K562 (cell line): ENCODE measurements at regions not wholly inside any gene's neighbourhood (a gene's known extent, or its start where the extent isn't known, plus 50 kb on each side); places are given as distances from the start of the nearest gene placed in this dataset.

Experiments used
- BCL6 ChIP-seq: fragments of 250-450 bp; sonication (Bioruptor Pico); IDR thresholded peaks from 2 replicates; pipeline ENCODE4 v1.4.0; 2020
- CBX3 ChIP-seq, 2 experiments: IDR thresholded peaks; 1 replicate in 1 of 2; 2 replicates in 1 of 2; pipeline ENCODE4 v1.6.1; 2012; ENCODE audit warnings: inconsistent platforms in 2 of 2, low read length in 2 of 2, borderline replicate concordance in 1 of 2, control low read depth in 1 of 2
- GTF2A2 ChIP-seq: IDR thresholded peaks from 2 replicates; pipeline ENCODE4 v1.6.1; 2016; ENCODE audit warnings: mild to moderate bottlenecking, missing genetic modification characterization, missing compliant biosample characterization
- HDAC8 ChIP-seq: fragments of 450-650 bp; IDR thresholded peaks from 2 replicates; pipeline ENCODE4 v1.6.1; 2016; ENCODE audit warnings: mild to moderate bottlenecking, missing genetic modification characterization, moderate library complexity, missing compliant biosample characterization
- MAZ ChIP-seq, 2 experiments: fragments of 450-650 bp in 1 of 2; sonication (generic) in 1 of 2; formaldehyde crosslinking; IDR thresholded peaks in 1 of 2; conservative IDR thresholded peaks in 1 of 2; 2 replicates each; pipeline versions ENCODE4 v1.4.0 to v1.5.0; 2020; ENCODE audit warnings: mild to moderate bottlenecking in 1 of 2, missing genetic modification reagents in 1 of 2
- TF ChIP-seq, protein P1 (sequence below), 2 experiments: fragments of 450-650 bp; formaldehyde crosslinking in 1 of 2; IDR thresholded peaks; 2 replicates each; pipeline versions ENCODE4 v1.4.0 to v1.6.1; 2014 to 2020; ENCODE audit warnings: mild to moderate bottlenecking in 2 of 2, borderline replicate concordance in 1 of 2, low read depth in 1 of 2
- TF ChIP-seq, protein P2 (sequence below): fragments of 450-650 bp; IDR thresholded peaks from 2 replicates; pipeline ENCODE4 v1.7.0; 2016; ENCODE audit warnings: borderline replicate concordance
- TF ChIP-seq, protein P3 (sequence below): fragments of 450-650 bp; conservative IDR thresholded peaks from 2 replicates; pipeline ENCODE4 v1.6.1; 2016; ENCODE audit warnings: missing genetic modification characterization, low read depth, mild to moderate bottlenecking, control low read depth, missing compliant biosample characterization

DNA sequence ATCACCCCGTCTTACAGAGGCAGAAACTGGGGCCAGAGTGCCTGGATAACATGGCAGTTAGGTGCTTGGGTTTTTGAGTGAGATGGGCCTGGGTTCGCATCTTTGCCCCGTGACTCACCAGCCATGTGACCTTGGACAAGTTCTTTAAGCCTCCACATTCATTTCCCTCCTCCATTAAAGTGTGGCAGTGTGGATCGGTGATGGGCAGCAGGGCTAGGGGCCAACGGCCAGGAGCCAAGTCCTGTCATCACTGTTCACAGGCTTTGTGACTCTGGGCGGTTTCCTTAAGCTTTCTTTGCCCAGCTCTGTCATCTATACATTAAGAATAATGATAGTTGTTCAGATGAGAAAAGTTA, 85.5 kb upstream of the PMEPA1 start (continued):
- TF ChIP-seq, protein P1, sequence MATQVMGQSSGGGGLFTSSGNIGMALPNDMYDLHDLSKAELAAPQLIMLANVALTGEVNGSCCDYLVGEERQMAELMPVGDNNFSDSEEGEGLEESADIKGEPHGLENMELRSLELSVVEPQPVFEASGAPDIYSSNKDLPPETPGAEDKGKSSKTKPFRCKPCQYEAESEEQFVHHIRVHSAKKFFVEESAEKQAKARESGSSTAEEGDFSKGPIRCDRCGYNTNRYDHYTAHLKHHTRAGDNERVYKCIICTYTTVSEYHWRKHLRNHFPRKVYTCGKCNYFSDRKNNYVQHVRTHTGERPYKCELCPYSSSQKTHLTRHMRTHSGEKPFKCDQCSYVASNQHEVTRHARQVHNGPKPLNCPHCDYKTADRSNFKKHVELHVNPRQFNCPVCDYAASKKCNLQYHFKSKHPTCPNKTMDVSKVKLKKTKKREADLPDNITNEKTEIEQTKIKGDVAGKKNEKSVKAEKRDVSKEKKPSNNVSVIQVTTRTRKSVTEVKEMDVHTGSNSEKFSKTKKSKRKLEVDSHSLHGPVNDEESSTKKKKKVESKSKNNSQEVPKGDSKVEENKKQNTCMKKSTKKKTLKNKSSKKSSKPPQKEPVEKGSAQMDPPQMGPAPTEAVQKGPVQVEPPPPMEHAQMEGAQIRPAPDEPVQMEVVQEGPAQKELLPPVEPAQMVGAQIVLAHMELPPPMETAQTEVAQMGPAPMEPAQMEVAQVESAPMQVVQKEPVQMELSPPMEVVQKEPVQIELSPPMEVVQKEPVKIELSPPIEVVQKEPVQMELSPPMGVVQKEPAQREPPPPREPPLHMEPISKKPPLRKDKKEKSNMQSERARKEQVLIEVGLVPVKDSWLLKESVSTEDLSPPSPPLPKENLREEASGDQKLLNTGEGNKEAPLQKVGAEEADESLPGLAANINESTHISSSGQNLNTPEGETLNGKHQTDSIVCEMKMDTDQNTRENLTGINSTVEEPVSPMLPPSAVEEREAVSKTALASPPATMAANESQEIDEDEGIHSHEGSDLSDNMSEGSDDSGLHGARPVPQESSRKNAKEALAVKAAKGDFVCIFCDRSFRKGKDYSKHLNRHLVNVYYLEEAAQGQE (IDR thresholded peaks at IDR 0.05; ENCODE audit: borderline replicate concordance), result no peak
- TF ChIP-seq, protein P1 (CRISPR knock-in tag; IDR thresholded peaks at IDR 0.05; ENCODE audit: low read depth), result no peak
- TF ChIP-seq GTF2A2 (no peak), CBX3 (IDR thresholded peaks at IDR 0.05; ENCODE audit: borderline replicate concordance in 1 of 2, low read length in 2 of 2) (no peak), MAZ (CRISPR knock-in tag; conservative IDR thresholded peaks at IDR 0.05 in 1 of 2, IDR thresholded peaks at IDR 0.05 in 1 of 2) (no peak), HDAC8 (tag) (no peak), BCL6 (CRISPR knock-in tag) (no peak)
- TF ChIP-seq, protein P2, sequence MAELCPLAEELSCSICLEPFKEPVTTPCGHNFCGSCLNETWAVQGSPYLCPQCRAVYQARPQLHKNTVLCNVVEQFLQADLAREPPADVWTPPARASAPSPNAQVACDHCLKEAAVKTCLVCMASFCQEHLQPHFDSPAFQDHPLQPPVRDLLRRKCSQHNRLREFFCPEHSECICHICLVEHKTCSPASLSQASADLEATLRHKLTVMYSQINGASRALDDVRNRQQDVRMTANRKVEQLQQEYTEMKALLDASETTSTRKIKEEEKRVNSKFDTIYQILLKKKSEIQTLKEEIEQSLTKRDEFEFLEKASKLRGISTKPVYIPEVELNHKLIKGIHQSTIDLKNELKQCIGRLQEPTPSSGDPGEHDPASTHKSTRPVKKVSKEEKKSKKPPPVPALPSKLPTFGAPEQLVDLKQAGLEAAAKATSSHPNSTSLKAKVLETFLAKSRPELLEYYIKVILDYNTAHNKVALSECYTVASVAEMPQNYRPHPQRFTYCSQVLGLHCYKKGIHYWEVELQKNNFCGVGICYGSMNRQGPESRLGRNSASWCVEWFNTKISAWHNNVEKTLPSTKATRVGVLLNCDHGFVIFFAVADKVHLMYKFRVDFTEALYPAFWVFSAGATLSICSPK, result no peak
- TF ChIP-seq, protein P3, sequence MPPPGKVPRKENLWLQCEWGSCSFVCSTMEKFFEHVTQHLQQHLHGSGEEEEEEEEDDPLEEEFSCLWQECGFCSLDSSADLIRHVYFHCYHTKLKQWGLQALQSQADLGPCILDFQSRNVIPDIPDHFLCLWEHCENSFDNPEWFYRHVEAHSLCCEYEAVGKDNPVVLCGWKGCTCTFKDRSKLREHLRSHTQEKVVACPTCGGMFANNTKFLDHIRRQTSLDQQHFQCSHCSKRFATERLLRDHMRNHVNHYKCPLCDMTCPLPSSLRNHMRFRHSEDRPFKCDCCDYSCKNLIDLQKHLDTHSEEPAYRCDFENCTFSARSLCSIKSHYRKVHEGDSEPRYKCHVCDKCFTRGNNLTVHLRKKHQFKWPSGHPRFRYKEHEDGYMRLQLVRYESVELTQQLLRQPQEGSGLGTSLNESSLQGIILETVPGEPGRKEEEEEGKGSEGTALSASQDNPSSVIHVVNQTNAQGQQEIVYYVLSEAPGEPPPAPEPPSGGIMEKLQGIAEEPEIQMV (tag), result no peak
